Fibroblast of pulmonary artery (primary cell): ENCODE measurements at regions not wholly inside any gene's neighbourhood (a gene's known extent, or its start where the extent isn't known, plus 50 kb on each side); places are given as distances from the start of the nearest gene placed in this dataset.

Source experiments
- DNase-seq: peaks from one replicate; pipeline ENCODE4 v3.0.0-alpha.2; 2010; ENCODE audit warnings: low read depth
- H3K4me3 ChIP-seq: replicated peaks from 2 replicates; pipeline ENCODE4 v1.5.1; 2011; ENCODE audit warnings: low read depth, mild to moderate bottlenecking, control low read depth, low read length, moderate library complexity
- TF ChIP-seq, protein P1 (sequence below): IDR thresholded peaks from 2 replicates; pipeline ENCODE4 v1.5.1; 2011; ENCODE audit warnings: mild to moderate bottlenecking, control low read depth, low read length, inconsistent platforms; ENCODE audit errors: missing control alignments

DNA sequence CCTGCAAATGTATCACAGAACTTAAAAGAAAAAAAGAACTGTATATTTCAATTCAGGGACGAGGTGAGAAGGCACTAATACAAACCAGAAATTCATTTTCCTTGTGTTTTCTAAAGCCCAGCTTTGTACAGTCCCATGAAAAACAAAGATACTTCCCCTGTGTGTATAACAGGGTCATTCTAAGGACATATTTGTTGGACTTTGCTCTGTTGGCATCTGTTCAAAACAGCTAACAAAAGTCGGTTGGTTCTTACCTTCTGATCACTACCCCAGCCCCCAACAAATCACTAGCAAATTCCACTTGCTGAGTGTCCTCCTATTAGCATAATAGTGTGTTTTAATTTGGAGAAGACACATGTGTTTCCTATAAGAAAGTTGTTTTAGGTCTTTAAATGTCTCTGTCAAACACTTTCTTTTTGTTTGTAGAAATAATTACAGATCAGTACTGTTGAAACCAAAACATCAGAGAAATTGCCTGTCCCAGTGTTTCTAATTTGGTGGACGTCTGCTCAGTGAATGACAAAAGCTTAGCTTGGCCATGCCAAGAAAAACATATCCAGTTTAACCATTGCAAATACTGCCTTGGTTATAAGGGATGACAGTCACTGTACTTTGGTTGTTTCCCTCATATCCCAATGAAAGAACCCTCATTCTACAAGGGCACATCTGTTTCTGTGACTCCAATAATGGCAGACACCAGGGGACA lies 480.5 kb downstream of the EBF1 start:
- TF ChIP-seq, protein P1, sequence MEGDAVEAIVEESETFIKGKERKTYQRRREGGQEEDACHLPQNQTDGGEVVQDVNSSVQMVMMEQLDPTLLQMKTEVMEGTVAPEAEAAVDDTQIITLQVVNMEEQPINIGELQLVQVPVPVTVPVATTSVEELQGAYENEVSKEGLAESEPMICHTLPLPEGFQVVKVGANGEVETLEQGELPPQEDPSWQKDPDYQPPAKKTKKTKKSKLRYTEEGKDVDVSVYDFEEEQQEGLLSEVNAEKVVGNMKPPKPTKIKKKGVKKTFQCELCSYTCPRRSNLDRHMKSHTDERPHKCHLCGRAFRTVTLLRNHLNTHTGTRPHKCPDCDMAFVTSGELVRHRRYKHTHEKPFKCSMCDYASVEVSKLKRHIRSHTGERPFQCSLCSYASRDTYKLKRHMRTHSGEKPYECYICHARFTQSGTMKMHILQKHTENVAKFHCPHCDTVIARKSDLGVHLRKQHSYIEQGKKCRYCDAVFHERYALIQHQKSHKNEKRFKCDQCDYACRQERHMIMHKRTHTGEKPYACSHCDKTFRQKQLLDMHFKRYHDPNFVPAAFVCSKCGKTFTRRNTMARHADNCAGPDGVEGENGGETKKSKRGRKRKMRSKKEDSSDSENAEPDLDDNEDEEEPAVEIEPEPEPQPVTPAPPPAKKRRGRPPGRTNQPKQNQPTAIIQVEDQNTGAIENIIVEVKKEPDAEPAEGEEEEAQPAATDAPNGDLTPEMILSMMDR: no peak
- no peak overlapping the region for H3K4me3 ChIP-seq
- DNase-seq: no peak

DNA sequence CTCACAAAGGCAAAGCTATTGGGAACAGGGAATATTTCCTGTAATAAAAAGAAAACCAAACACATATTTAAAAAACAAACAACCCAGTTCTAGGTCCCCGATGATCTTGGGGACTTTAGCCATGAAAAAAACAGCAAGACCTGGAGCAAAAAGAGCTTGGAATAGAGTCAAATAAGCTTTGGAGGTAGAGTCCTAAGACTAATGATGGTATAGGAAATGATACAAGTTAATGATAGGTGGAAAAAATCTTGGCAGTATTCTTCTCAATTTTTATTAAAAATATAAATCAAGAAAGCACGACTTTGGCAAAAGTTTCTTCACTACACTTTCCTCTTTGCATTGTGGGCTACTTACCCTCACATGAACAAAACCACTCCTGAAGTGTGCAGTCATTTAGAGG lies 481.5 kb downstream of the EBF1 start:
- TF ChIP-seq, protein P1: no peak
- DNase-seq: no peak
- no peak overlapping the region for H3K4me3 ChIP-seq

DNA sequence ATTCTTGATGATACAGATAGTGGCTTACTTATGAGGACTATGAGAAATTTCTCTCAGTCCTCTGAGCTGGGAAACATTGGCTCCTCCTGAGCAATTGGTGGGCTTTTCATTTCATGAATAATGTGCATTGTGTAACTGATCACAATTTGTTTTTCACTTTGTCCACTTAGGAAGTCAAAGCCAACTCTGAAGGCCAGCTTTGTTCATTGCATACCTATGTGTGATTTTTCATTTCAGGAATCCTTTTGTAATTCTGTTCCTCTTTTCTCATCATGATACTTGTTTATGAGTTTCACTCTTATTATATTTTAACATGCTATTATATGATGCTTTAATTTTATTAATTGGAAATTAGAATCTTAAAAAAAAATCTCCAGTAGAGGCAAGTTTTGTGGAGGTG lies 483.0 kb downstream of the EBF1 start:
- H3K4me3 ChIP-seq: no peak overlapping the region
- TF ChIP-seq, protein P1: no peak
- no peak for DNase-seq

DNA sequence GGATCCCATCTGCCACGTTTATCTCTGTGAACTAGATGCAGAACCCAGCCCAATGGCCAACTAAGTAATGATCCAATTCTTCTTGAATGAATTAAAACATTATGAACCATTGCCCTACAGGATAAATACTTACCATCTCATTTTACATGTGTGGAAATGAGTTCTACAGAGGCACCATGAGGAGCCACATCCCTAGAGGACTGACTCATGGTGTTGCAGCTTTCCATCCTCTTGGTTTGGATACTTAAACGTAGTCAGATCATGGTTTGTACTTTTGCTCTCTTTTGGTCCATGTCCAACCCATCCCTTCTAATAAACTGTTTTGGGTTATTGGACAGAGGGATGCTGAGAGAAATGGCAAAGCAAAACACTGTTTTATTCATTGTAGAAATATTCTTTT lies 484.8 kb downstream of the EBF1 start:
- TF ChIP-seq, protein P1: no peak
- no peak overlapping the region for H3K4me3 ChIP-seq
- no peak for DNase-seq

DNA sequence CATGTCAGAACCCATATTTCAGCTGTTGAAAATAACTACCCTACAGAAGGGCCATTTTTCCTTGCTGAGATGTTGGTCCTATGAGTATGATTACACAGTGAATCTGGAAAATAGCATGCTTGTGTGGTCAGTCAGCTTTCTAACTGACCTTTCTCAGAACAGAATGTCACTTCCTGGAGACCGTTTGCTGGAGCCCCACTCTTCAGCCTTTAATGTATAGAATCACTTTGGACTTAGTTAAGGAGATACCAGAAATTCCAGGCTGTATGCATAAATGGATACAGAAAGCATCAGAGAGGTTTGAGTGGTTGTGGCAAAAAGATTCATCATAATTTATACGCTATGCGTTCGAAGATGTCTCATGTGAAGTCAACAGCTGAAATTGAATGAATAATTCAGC lies 488.1 kb downstream of the EBF1 start:
- TF ChIP-seq, protein P1: no peak

DNA sequence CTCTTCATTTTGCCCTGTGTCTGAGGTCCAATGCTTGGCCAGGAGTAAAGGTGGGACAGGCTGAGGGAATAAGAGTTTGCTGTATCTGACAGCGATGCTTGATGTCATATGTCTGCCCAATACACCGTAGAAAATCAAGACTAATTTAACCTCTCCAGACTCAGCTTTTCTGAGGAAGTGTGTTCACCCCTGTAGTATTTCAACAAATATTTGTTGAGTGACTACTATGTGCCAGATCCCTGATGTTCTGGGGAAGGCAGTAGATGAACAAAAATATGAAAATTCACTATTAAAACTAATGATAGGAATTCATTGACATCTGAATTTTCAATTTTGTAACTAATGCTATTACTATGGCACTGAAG lies 489.7 kb downstream of the EBF1 start:
- no peak for DNase-seq
- TF ChIP-seq, protein P1: no peak
- no peak overlapping the region for H3K4me3 ChIP-seq

More for the DNA sequence above, 488.1 kb downstream of the EBF1 start:
- H3K4me3 ChIP-seq: no peak overlapping the region
- no peak for DNase-seq
